Ovary (tissue), 7 donors: ENCODE measurements at regions not wholly inside any gene's neighbourhood (a gene's known extent, or its start where the extent isn't known, plus 50 kb on each side); places are given as distances from the start of the nearest gene placed in this dataset.

Source experiments
- DNase-seq, 5 donors: peaks; one replicate each; pipeline ENCODE4 v3.0.0-alpha.2; 2019 to 2020
- H3K27ac ChIP-seq, 2 donors: fragments of 200-600 bp; one replicate each; pipeline versions ENCODE4 v1.5.1 to v1.8.0; 2019 to 2022
- H3K27me3 ChIP-seq: fragments of 200-600 bp; one replicate; pipeline ENCODE4 v1.8.0; 2022
- H3K36me3 ChIP-seq: fragments of 200-600 bp; sonication (generic); one replicate; pipeline ENCODE4 v1.5.1; 2019
- H3K4me1 ChIP-seq: one replicate; pipeline ENCODE4 v1.8.1; 2013; ENCODE audit warnings: mild to moderate bottlenecking, moderate library complexity; ENCODE audit not compliant: insufficient read depth
- H3K4me3 ChIP-seq: fragments of 200-600 bp; sonication (generic); one replicate; pipeline ENCODE4 v1.5.1; 2017
- H3K9me3 ChIP-seq, 2 donors: fragments of 200-600 bp in 1 of 2; sonication (generic) in 1 of 2; one replicate each; pipeline versions ENCODE4 v1.5.1 to v1.8.1; 2013 to 2019; ENCODE audit warnings: mild to moderate bottlenecking in 1 of 2, moderate library complexity in 1 of 2
- CTCF ChIP-seq, 3 donors: fragments of 450-650 bp in 2 of 3; fragments of 200-600 bp in 1 of 3; IDR thresholded peaks; one replicate each; pipeline versions ENCODE4 v1.5.1 to v1.8.0; 2016 to 2022; ENCODE audit warnings: antibody characterized with exemption in 3 of 3, mild to moderate bottlenecking in 1 of 3
- EP300 ChIP-seq: sonication (generic); formaldehyde crosslinking; IDR thresholded peaks from one replicate; pipeline ENCODE4 v1.6.1; 2017; ENCODE audit warnings: antibody characterized with exemption
- POLR2A ChIP-seq: fragments of 450-650 bp; IDR thresholded peaks from one replicate; pipeline ENCODE4 v1.6.1; 2017; ENCODE audit warnings: antibody characterized with exemption, mild to moderate bottlenecking, moderate library complexity
- WGBS, 3 donors: extraction: QIAGEN DNeasy Blood & Tissue Kit in 1 of 3; methylation state at CpG; one replicate each; pipeline versions ENCODE4 v1.1.5 to v1.1.7; 2013 to 2017; 5-methylcytosine and 5-hydroxymethylcytosine counted together
- intact Hi-C, 4 donors: fragments of 100-400 bp; cut with DNase I; formaldehyde crosslinking; loops; one replicate each; pipeline versions ENCODE4 v1.11.0 to v1.15.1; 2022 to 2023
- donor health status: DM: no; HTN: no; CAD: no; lungs with moderate emphysema.
- donor health status: DM: no; HTN: no; CAD: no.
- donor health status: Bipolar disorder and iron deficiency.
- donor health status: DM: no; HTN: no; CAD: no.
- donor health status: DM: yes; HTN: yes; CAD: no.

- intact Hi-C loops, result no loop called here
- 15 to 21% (median 17%) methylated on average over 7 of the region's 7 CpGs for WGBS, 3 donors
- no peak for TF ChIP-seq POLR2A
- TF ChIP-seq CTCF (IDR thresholded peaks at IDR 0.05), result no peak
- no peak for TF ChIP-seq EP300
- no peaks in the 10 kb centered on the region for H3K36me3 ChIP-seq
- H3K27me3 ChIP-seq, result no peaks in the 10 kb centered on the region
- H3K9me3 ChIP-seq, result no peaks in the 10 kb centered on the region
- H3K27ac ChIP-seq, result no peak overlapping the region
- no peak for DNase-seq
- no peak overlapping the region for H3K4me3 ChIP-seq
- H3K4me1 ChIP-seq, result peaks cover 8% of the 10 kb centered on the region
These were observed 77.6 kb upstream of the ANKRD55 start for GRCh38 chr5:56310711-56311204.

GRCh38 chr5:56309262-56309826, 76.2 kb upstream of the ANKRD55 start:
- WGBS, 3 donors, result 89 to 91% (median 91%) methylated on average over 2 of the region's 2 CpGs
- DNase-seq, result no peak
- Histone ChIP-seq H3K4me3 (no peak overlapping the region), H3K27me3 (no peaks in the 10 kb centered on the region), H3K27ac (no peak overlapping the region), H3K36me3 (no peaks in the 10 kb centered on the region), H3K4me1 (peaks cover 8% of the 10 kb centered on the region), H3K9me3 (no peaks in the 10 kb centered on the region)
- intact Hi-C loops, result no loop called here
- no peak for TF ChIP-seq POLR2A
- TF ChIP-seq CTCF (IDR thresholded peaks at IDR 0.05), result no peak
- TF ChIP-seq EP300, result no peak

- intact Hi-C loops, result no loop called here
- no peak overlapping the region for H3K27ac ChIP-seq
- H3K27me3 ChIP-seq, result no peaks in the 10 kb centered on the region
- no peaks in the 10 kb centered on the region for H3K36me3 ChIP-seq
- no peak for DNase-seq
- 59 to 89% (median 83%) methylated on average over 1 of the region's 1 CpG for WGBS, 3 donors
- no peaks in the 10 kb centered on the region for H3K9me3 ChIP-seq
- no peak for TF ChIP-seq POLR2A
- TF ChIP-seq CTCF (IDR thresholded peaks at IDR 0.05), result no peak
- no peak for TF ChIP-seq EP300
- peaks cover 8% of the 10 kb centered on the region for H3K4me1 ChIP-seq
- no peak overlapping the region for H3K4me3 ChIP-seq
These were observed 74.7 kb upstream of the ANKRD55 start for GRCh38 chr5:56307714-56308333.

- intact Hi-C loops, result no loop called here
- Histone ChIP-seq H3K36me3 (no peaks in the 10 kb centered on the region), H3K9me3 (no peaks in the 10 kb centered on the region), H3K27ac (no peak overlapping the region), H3K4me1 (peaks cover 8% of the 10 kb centered on the region), H3K27me3 (no peaks in the 10 kb centered on the region), H3K4me3 (no peak overlapping the region)
- TF ChIP-seq POLR2A, result no peak
- TF ChIP-seq EP300, result no peak
- no peak for TF ChIP-seq CTCF (IDR thresholded peaks at IDR 0.05)
- 90 to 95% (median 90%) methylated on average over 4 of the region's 4 CpGs for WGBS, 3 donors
- DNase-seq, result no peak
These were observed 73.5 kb upstream of the ANKRD55 start for GRCh38 chr5:56306433-56307150.
